HepG2 (cell line): ENCODE measurements at regions not wholly inside any gene's neighbourhood (a gene's known extent, or its start where the extent isn't known, plus 50 kb on each side); places are given as distances from the start of the nearest gene placed in this dataset.

Experiments used
- small RNA-seq, 3 experiments: library from RNA; depleted of rRNA; stranded (forward); fragments of <200 nt; gene quantifications; one replicate each; pipeline ENCODE3, GENCODE V24; 2012; ENCODE audit warnings: low read depth in 2 of 3, low replicate concordance in 1 of 3; ENCODE audit not compliant: insufficient read length in 3 of 3, insufficient read depth in 2 of 3

Small RNA genes lying in the stretch of these regions (small RNA-seq; reads per million reads assigned to genes)
- gene MTATP6P21 (0 reads per million in 3 experiments), gene RF00019 (0 reads per million in 3 experiments), gene RNA5SP231 (0 reads per million in 3 experiments), gene RNU6-229P (0 reads per million in 3 experiments), gene RNU6-832P (0 to 0.33 (median 0) reads per million in 3 experiments)
